HFFc6 (cell line): ENCODE measurements at regions not wholly inside any gene's neighbourhood (a gene's known extent, or its start where the extent isn't known, plus 50 kb on each side); places are given as distances from the start of the nearest gene placed in this dataset.

ENCODE experiments used
- DNase-seq: peaks from one replicate; pipeline ENCODE4 v3.0.0-alpha.2; 2018
- H3K27ac Mint-ChIP-seq: 2 replicates; pipeline ENCODE4 v1.8.0; 2020; ENCODE audit warnings: mild to moderate bottlenecking, mixed read lengths
- H3K27me3 Mint-ChIP-seq: 2 replicates; pipeline ENCODE4 v1.8.0; 2021; ENCODE audit warnings: mild to moderate bottlenecking, moderate library complexity, mixed read lengths; ENCODE audit not compliant: insufficient read depth
- H3K36me3 Mint-ChIP-seq: 2 replicates; pipeline ENCODE4 v1.8.0; 2021; ENCODE audit warnings: low read depth, mixed read lengths
- H3K4me1 Mint-ChIP-seq: 2 replicates; pipeline ENCODE4 v1.8.0; 2020; ENCODE audit warnings: low read depth, mixed read lengths
- H3K4me3 Mint-ChIP-seq: 2 replicates; pipeline ENCODE4 v1.8.0; 2020; ENCODE audit warnings: mild to moderate bottlenecking, moderate library complexity, mixed read lengths
- H3K9me3 Mint-ChIP-seq: 2 replicates; pipeline ENCODE4 v1.8.0; 2020; ENCODE audit warnings: mild to moderate bottlenecking, mixed read lengths
- CTCF ChIP-seq: fragments of 200-600 bp; sonication (generic); IDR thresholded peaks from 2 replicates; pipeline ENCODE4 v1.5.0; 2021; ENCODE audit warnings: antibody characterized with exemption, mild to moderate bottlenecking

- no peak overlapping the region for H3K4me3 Mint-ChIP-seq
- no peak for DNase-seq
- H3K36me3 Mint-ChIP-seq, result no peaks in the 10 kb centered on the region
- peaks cover 16% of the 10 kb centered on the region for H3K4me1 Mint-ChIP-seq
- peaks cover 27% of the 10 kb centered on the region for H3K27me3 Mint-ChIP-seq
- no peaks in the 10 kb centered on the region for H3K9me3 Mint-ChIP-seq
- no peak for TF ChIP-seq CTCF
- no peak overlapping the region for H3K27ac Mint-ChIP-seq
Measured at GRCh38 chr3:13163848-13164382, 90.7 kb upstream of the IQSEC1 start.

GRCh38 chr3:13162549-13163320 lies 89.5 kb upstream of the IQSEC1 start:
- no peak for TF ChIP-seq CTCF
- Mint-ChIP-seq H3K27me3 (peaks cover 27% of the 10 kb centered on the region), H3K36me3 (no peaks in the 10 kb centered on the region), H3K9me3 (no peaks in the 10 kb centered on the region), H3K4me1 (peaks cover 16% of the 10 kb centered on the region), H3K27ac (no peak overlapping the region), H3K4me3 (no peak overlapping the region)
- DNase-seq, result no peak

- DNase-seq, result no peak
- no peaks in the 10 kb centered on the region for H3K9me3 Mint-ChIP-seq
- no peak overlapping the region for H3K4me3 Mint-ChIP-seq
- peaks cover 16% of the 10 kb centered on the region for H3K4me1 Mint-ChIP-seq
- peaks cover 29% of the 10 kb centered on the region for H3K27me3 Mint-ChIP-seq
- no peaks in the 10 kb centered on the region for H3K36me3 Mint-ChIP-seq
- TF ChIP-seq CTCF, result no peak
- no peak overlapping the region for H3K27ac Mint-ChIP-seq
Measured at GRCh38 chr3:13161771-13162535, 88.7 kb upstream of the IQSEC1 start.

GRCh38 chr3:13161021-13161759 lies 88.0 kb upstream of the IQSEC1 start:
- peaks cover 29% of the 10 kb centered on the region for H3K27me3 Mint-ChIP-seq
- H3K9me3 Mint-ChIP-seq, result peaks cover 6% of the 10 kb centered on the region
- DNase-seq, result no peak
- H3K4me1 Mint-ChIP-seq, result peaks cover 16% of the 10 kb centered on the region
- H3K27ac Mint-ChIP-seq, result no peak overlapping the region
- H3K4me3 Mint-ChIP-seq, result no peak overlapping the region
- peaks cover 5% of the 10 kb centered on the region; the same call in 1 of the 2 replicates for H3K36me3 Mint-ChIP-seq
- 0 out of 2 replicates have a peak, but pooled peaks have one; percentile 23 for TF ChIP-seq CTCF

- no peak for DNase-seq
- H3K27ac Mint-ChIP-seq, result no peak overlapping the region
- H3K4me1 Mint-ChIP-seq, result peaks cover 16% of the 10 kb centered on the region
- peaks cover 10% of the 10 kb centered on the region for H3K9me3 Mint-ChIP-seq
- H3K36me3 Mint-ChIP-seq, result peaks cover 5% of the 10 kb centered on the region; the same call in 1 of the 2 replicates
- H3K4me3 Mint-ChIP-seq, result no peak overlapping the region
- no peak for TF ChIP-seq CTCF
- peaks cover 26% of the 10 kb centered on the region for H3K27me3 Mint-ChIP-seq
Measured at GRCh38 chr3:13160619-13161018, 87.4 kb upstream of the IQSEC1 start.
